IMR-90 (cell line): ENCODE measurements at regions not wholly inside any gene's neighbourhood (a gene's known extent, or its start where the extent isn't known, plus 50 kb on each side); places are given as distances from the start of the nearest gene placed in this dataset.

Experiments
- ATAC-seq: fragments of 200-7000 bp; cut with Tn5 transposase; 2 replicates; pipeline ENCODE4 v1.9.1; 2020; ENCODE audit warnings: low read depth, mild to moderate bottlenecking, moderate library complexity
- BruUV-seq: library from RNA; stranded (reverse); fragments of 400-500 nt; replicated peaks from 2 replicates; lab custom pipeline; 2021; lab: Mats Ljungman, UMichigan
- CTCF ChIA-PET: fragments of 300-600 bp; formaldehyde crosslinking; extraction: SDS; loops from one replicate; lab custom pipeline; 2021; ENCODE audit warnings: antibody characterized with exemption; lab: Yijun Ruan, JAX
- POLR2A ChIA-PET: fragments of 300-600 bp; sonication (Branson Sonifier 250); formaldehyde crosslinking; loops from one replicate; lab custom pipeline; 2022; ENCODE audit warnings: antibody characterized with exemption; ENCODE audit not compliant: unreplicated experiment; lab: Charles Lee
- DNase-seq: peaks from one replicate; pipeline ENCODE4 v3.0.0; 2013
- H2AFZ ChIP-seq: replicated peaks from 2 replicates; pipeline ENCODE3; 2013; ENCODE audit warnings: low read length, mild to moderate bottlenecking; ENCODE audit not compliant: poor library complexity
- H2AK5ac ChIP-seq: 2 replicates; pipeline ENCODE4 v1.6.1; 2013; ENCODE audit warnings: low read depth, low read length, inconsistent platforms
- H2AK9ac ChIP-seq: replicated peaks from 2 replicates; pipeline ENCODE3; 2013; ENCODE audit warnings: mild to moderate bottlenecking, low read depth, low read length, moderate library complexity; ENCODE audit not compliant: poor library complexity
- H2BK120ac ChIP-seq: 2 replicates; pipeline ENCODE4 v1.6.1; 2013; ENCODE audit warnings: low read depth, low read length, inconsistent platforms
- H2BK15ac ChIP-seq: 3 replicates; pipeline ENCODE4 v1.6.1; 2013; ENCODE audit warnings: low read depth, low read length, inconsistent platforms
- H2BK20ac ChIP-seq: 2 replicates; pipeline ENCODE4 v1.6.1; 2013; ENCODE audit warnings: low read depth, mild to moderate bottlenecking, inconsistent platforms, low read length, moderate library complexity
- H2BK5ac ChIP-seq: 2 replicates; pipeline ENCODE4 v1.6.1; 2013; ENCODE audit warnings: mild to moderate bottlenecking, low read depth, low read length, inconsistent platforms; ENCODE audit not compliant: poor library complexity, severe bottlenecking
- H3K14ac ChIP-seq: replicated peaks from 2 replicates; pipeline ENCODE4 v1.6.1; 2013; ENCODE audit warnings: low read depth, low read length, inconsistent platforms
- H3K18ac ChIP-seq: 2 replicates; pipeline ENCODE4 v1.6.1; 2013; ENCODE audit warnings: low read depth, low read length, control low read depth
- H3K23ac ChIP-seq: 2 replicates; pipeline ENCODE4 v1.6.1; 2013; ENCODE audit warnings: low read depth, low read length, inconsistent platforms
- H3K27ac ChIP-seq: 2 replicates; pipeline ENCODE4 v1.5.1; 2013; ENCODE audit warnings: mild to moderate bottlenecking, control low read depth, low read length; ENCODE audit not compliant: insufficient read depth
- H3K27me3 ChIP-seq: 2 replicates; pipeline ENCODE4 v1.6.1; 2013; ENCODE audit warnings: low read length; ENCODE audit not compliant: control insufficient read depth, insufficient read depth
- H3K36me3 ChIP-seq: 2 replicates; pipeline ENCODE4 v1.6.1; 2013; ENCODE audit warnings: low read length, mixed read lengths; ENCODE audit not compliant: control insufficient read depth, insufficient read depth
- H3K4ac ChIP-seq: 2 replicates; pipeline ENCODE4 v1.6.1; 2013; ENCODE audit warnings: low read depth, low read length, inconsistent platforms
- H3K4me1 ChIP-seq: 2 replicates; pipeline ENCODE4 v1.6.1; 2013; ENCODE audit warnings: low read length, mixed read lengths; ENCODE audit not compliant: control insufficient read depth, insufficient read depth
- H3K4me2 ChIP-seq: 2 replicates; pipeline ENCODE4 v1.6.1; 2013; ENCODE audit warnings: low read depth, mild to moderate bottlenecking, control low read depth, low read length, moderate library complexity
- H3K4me3 ChIP-seq: 2 replicates; pipeline ENCODE4 v1.5.1; 2013; ENCODE audit warnings: low read depth, mild to moderate bottlenecking, control low read depth, low read length, moderate library complexity; ENCODE audit not compliant: insufficient read depth
- H3K56ac ChIP-seq: 2 replicates; pipeline ENCODE4 v1.6.1; 2013; ENCODE audit warnings: low read length, inconsistent platforms; ENCODE audit not compliant: insufficient read depth; ENCODE audit errors: extremely low read depth
- H3K79me1 ChIP-seq, 2 experiments: 2 replicates each; pipeline ENCODE4 v1.6.1; 2013; ENCODE audit warnings: low read length in 2 of 2, inconsistent platforms in 1 of 2, low read depth in 1 of 2
- H3K9ac ChIP-seq: 2 replicates; pipeline ENCODE4 v1.6.1; 2013; ENCODE audit warnings: low read depth, low read length, control low read depth
- H3K9me1 ChIP-seq: 2 replicates; pipeline ENCODE4 v1.6.1; 2013; ENCODE audit warnings: low read length, inconsistent platforms; ENCODE audit not compliant: insufficient read depth
- H3K9me3 ChIP-seq: 2 replicates; pipeline ENCODE4 v1.6.1; 2013; ENCODE audit warnings: low read length; ENCODE audit not compliant: control insufficient read depth, insufficient read depth
- H4K20me1 ChIP-seq: 2 replicates; pipeline ENCODE4 v1.6.1; 2013; ENCODE audit warnings: low read length, inconsistent platforms; ENCODE audit not compliant: insufficient read depth
- H4K5ac ChIP-seq: 2 replicates; pipeline ENCODE4 v1.6.1; 2013; ENCODE audit warnings: mild to moderate bottlenecking, low read depth, low read length, control low read depth
- H4K8ac ChIP-seq, 2 experiments: 2 replicates each; pipeline ENCODE4 v1.6.1; 2013; ENCODE audit warnings: low read depth in 2 of 2, low read length in 2 of 2, control low read depth in 1 of 2, inconsistent platforms in 1 of 2
- H4K91ac ChIP-seq: 2 replicates; pipeline ENCODE4 v1.6.1; 2013; ENCODE audit warnings: low read depth, low read length, inconsistent platforms; ENCODE audit not compliant: insufficient read depth
- BHLHE40 ChIP-seq: fragments of 150-350 bp; IDR thresholded peaks from 2 replicates; pipeline ENCODE4 v1.6.1; 2016; ENCODE audit warnings: mild to moderate bottlenecking, low read depth, low read length
- CEBPB ChIP-seq: IDR thresholded peaks from 2 replicates; pipeline ENCODE4 v1.6.1; 2012; ENCODE audit warnings: low read depth, low read length, improper control_type of control experiment
- CHD1 ChIP-seq: IDR thresholded peaks from 2 replicates; pipeline ENCODE4 v1.6.1; 2012; ENCODE audit warnings: low read depth, low read length, improper control_type of control experiment
- ELK1 ChIP-seq: fragments of 150-350 bp; IDR thresholded peaks from 2 replicates; pipeline ENCODE4 v1.6.1; 2016; ENCODE audit warnings: low read depth, mild to moderate bottlenecking, low read length, moderate library complexity, borderline replicate concordance
- FOS ChIP-seq: fragments of 150-350 bp; IDR thresholded peaks from 2 replicates; pipeline ENCODE4 v1.6.1; 2016; ENCODE audit warnings: low read depth, low read length
- MAFK ChIP-seq: IDR thresholded peaks from 2 replicates; pipeline ENCODE4 v1.6.1; 2012; ENCODE audit warnings: low read depth, low read length, improper control_type of control experiment
- MAZ ChIP-seq: IDR thresholded peaks from 2 replicates; pipeline ENCODE4 v1.6.1; 2012; ENCODE audit warnings: low read depth, mild to moderate bottlenecking, low read length, improper control_type of control experiment, moderate library complexity, borderline replicate concordance
- MXI1 ChIP-seq: IDR thresholded peaks from 2 replicates; pipeline ENCODE4 v1.6.1; 2012; ENCODE audit warnings: low read depth, mild to moderate bottlenecking, low read length, moderate library complexity, borderline replicate concordance
- POLR2A ChIP-seq: IDR thresholded peaks from 2 replicates; pipeline ENCODE4 v1.6.1; 2012; ENCODE audit warnings: mild to moderate bottlenecking, low read depth, low read length
- RCOR1 ChIP-seq: IDR thresholded peaks from 2 replicates; pipeline ENCODE4 v1.6.1; 2012; ENCODE audit warnings: mild to moderate bottlenecking, low read length, improper control_type of control experiment; ENCODE audit not compliant: insufficient replicate concordance
- SMC3 ChIP-seq: fragments of 150-350 bp; IDR thresholded peaks from 2 replicates; pipeline ENCODE4 v1.6.1; 2016; ENCODE audit warnings: low read depth, mild to moderate bottlenecking, antibody characterized with exemption, low read length, moderate library complexity
- USF2 ChIP-seq: fragments of 150-350 bp; IDR thresholded peaks from 2 replicates; pipeline ENCODE4 v1.6.1; 2017; ENCODE audit warnings: mild to moderate bottlenecking, antibody characterized with exemption, low read length, low read depth
- WGBS, 2 experiments: methylation state at CpG; one replicate each; pipeline versions ENCODE4 v1.1.5 to v1.1.7; 2013; ENCODE audit warnings: missing lambda C conversion rate in 2 of 2; ENCODE audit not compliant: insufficient read length in 1 of 2; ENCODE audit errors: extremely low coverage in 2 of 2; 5-methylcytosine and 5-hydroxymethylcytosine counted together
- dilution Hi-C: fragments of 300-500 bp; cut with HindIII; formaldehyde crosslinking; loops from one replicate; pipeline ENCODE4 v1.14.3; 2018; ENCODE audit warnings: low sequenced_read_pairs; ENCODE audit not compliant: unreplicated experiment
- in situ Hi-C: fragments of 300-500 bp; cut with MboI; formaldehyde crosslinking; loops from 3 replicates; pipeline ENCODE4 v1.14.3; 2019; ENCODE audit warnings: low sequenced_read_pairs, inconsistent platforms, mixed read lengths
- intact Hi-C: fragments of 100-400 bp; cut with micrococcal nuclease; formaldehyde crosslinking; loops from 2 replicates; pipeline ENCODE4 v1.10.0; 2022

GRCh38 chr12:114984634-114985061 is 300.7 kb upstream of the TBX3 start:
- Histone ChIP-seq H3K27me3 (no peaks in the 10 kb centered on the region), H3K9me3 (0 out of 2 replicates have a peak, but pooled peaks cover 2% of the 10 kb centered on the region), H2AK9ac (no peak overlapping the region), H2AK5ac (no peak overlapping the region), H2BK5ac (no peak overlapping the region), H3K56ac (no peak overlapping the region), H3K9ac (no peak overlapping the region), H3K9me1 (no peaks in the 10 kb centered on the region), H4K91ac (no peak overlapping the region), H4K20me1 (no peaks in the 10 kb centered on the region), H3K14ac (no peak overlapping the region), H4K8ac (no peak overlapping the region), H3K36me3 (no peaks in the 10 kb centered on the region), H2BK20ac (no peak overlapping the region), H3K27ac (no peak overlapping the region), H2AFZ (no peak overlapping the region), H2BK15ac (no peak overlapping the region), H3K4me3 (no peak overlapping the region), H3K23ac (no peak overlapping the region), H4K5ac (no peak overlapping the region), H2BK120ac (no peak overlapping the region), H3K4me2 (no peak overlapping the region), H3K18ac (0 out of 2 replicates have a peak overlapping the region, but pooled peaks have one; percentile 7), H3K4ac (no peak overlapping the region), H3K79me1 (no peaks in the 10 kb centered on the region), H3K4me1 (peaks cover 2% of the 10 kb centered on the region)
- intact Hi-C loops: no loop called here
- peak; percentile 68 for ATAC-seq
- no CpG with 5 or more reads among the region's 2 CpGs for WGBS, 2 experiments
- ChIA-PET CTCF (no interaction called here), POLR2A (no interaction called here)
- in situ Hi-C loops: no loop called here
- dilution Hi-C loops: no loop called here
- DNase-seq: peak; percentile 34
- no TSS peak for BruUV-seq
- TF ChIP-seq RCOR1 (no peak), MAFK (no peak), ELK1 (no peak), POLR2A (no peak), FOS (no peak), BHLHE40 (no peak), MXI1 (no peak), MAZ (no peak), CHD1 (no peak), CEBPB (no peak), SMC3 (no peak), USF2 (no peak)
